ENCODE measurements at regions not wholly inside any gene's neighbourhood (a gene's known extent, or its start where the extent isn't known, plus 50 kb on each side); places are given as distances from the start of the nearest gene placed in this dataset.

GRCh38 chr2:22282220-22282619, 1102.8 kb upstream of the KLHL29 start:
- no peak for TF ChIP-seq CTCF (IDR thresholded peaks at IDR 0.05; ENCODE audit: low read depth, low read length)
- no peak for DNase-seq (ENCODE audit: extremely low read depth, low read depth)

GRCh38 chr2:22282916-22283315, 1102.1 kb upstream of the KLHL29 start:
- no peak for DNase-seq (ENCODE audit: extremely low read depth, low read depth)
- TF ChIP-seq CTCF (IDR thresholded peaks at IDR 0.05; ENCODE audit: low read depth, low read length) = no peak

GRCh38 chr2:22283436-22283835, 1101.5 kb upstream of the KLHL29 start:
- no peak for TF ChIP-seq CTCF (IDR thresholded peaks at IDR 0.05; ENCODE audit: low read depth, low read length)
- no peak for DNase-seq (ENCODE audit: extremely low read depth, low read depth)

- no peak for TF ChIP-seq CTCF (IDR thresholded peaks at IDR 0.05; ENCODE audit: low read depth, low read length)
- no peak for DNase-seq (ENCODE audit: extremely low read depth, low read depth)
These were observed 1094.7 kb upstream of the KLHL29 start for GRCh38 chr2:22290302-22290701.

GRCh38 chr2:22290909-22291473, 1094.0 kb upstream of the KLHL29 start:
- no peak for TF ChIP-seq CTCF (IDR thresholded peaks at IDR 0.05; ENCODE audit: low read depth, low read length)
- no peak for DNase-seq (ENCODE audit: extremely low read depth, low read depth)

- TF ChIP-seq CTCF (IDR thresholded peaks at IDR 0.05; ENCODE audit: low read depth, low read length) = no peak
- DNase-seq (ENCODE audit: extremely low read depth, low read depth) = no peak
These were observed 1083.8 kb upstream of the KLHL29 start for GRCh38 chr2:22301228-22301627.

GRCh38 chr2:22326250-22326649, 1058.7 kb upstream of the KLHL29 start:
- no peak for TF ChIP-seq CTCF (IDR thresholded peaks at IDR 0.05; ENCODE audit: low read depth, low read length)
- no peak for DNase-seq (ENCODE audit: extremely low read depth, low read depth)
